WTC11 (cell line): ENCODE measurements at regions not wholly inside any gene's neighbourhood (a gene's known extent, or its start where the extent isn't known, plus 50 kb on each side); places are given as distances from the start of the nearest gene placed in this dataset.
"Not testable (repeated sequence)": the region's sequence is repeated elsewhere in the genome, so short reads cannot be mapped to it uniquely, and the experiment has no call there.

Experiments
- ATAC-seq: fragments of 200-7000 bp; cut with Tn5 transposase; 2 replicates; pipeline ENCODE4 v1.10.0; 2021; ENCODE audit warnings: mild to moderate bottlenecking, moderate library complexity
- CTCF ChIA-PET: fragments of 300-600 bp; sonication (Branson Sonifier 250); formaldehyde crosslinking; loops from one replicate; lab custom pipeline; 2021; ENCODE audit warnings: antibody characterized with exemption; lab: Charles Lee
- POLR2A ChIA-PET: fragments of 350-600 bp; sonication (Branson Sonifier 250); formaldehyde crosslinking; loops from one replicate; lab custom pipeline; 2021; ENCODE audit warnings: antibody characterized with exemption; lab: Charles Lee
- DNase-seq: peaks from one replicate; pipeline ENCODE4 v3.0.0; 2021; ENCODE audit warnings: low spot score
- H3K27ac Mint-ChIP-seq: 2 replicates; pipeline ENCODE4 v1.8.0; 2021; ENCODE audit warnings: mixed read lengths
- H3K27me3 Mint-ChIP-seq: 2 replicates; pipeline ENCODE4 v1.8.0; 2021; ENCODE audit warnings: low read depth, mild to moderate bottlenecking, moderate library complexity, mixed read lengths
- H3K36me3 Mint-ChIP-seq: 2 replicates; pipeline ENCODE4 v1.8.0; 2021; ENCODE audit warnings: mixed read lengths
- H3K4me1 Mint-ChIP-seq: 2 replicates; pipeline ENCODE4 v1.8.0; 2022; ENCODE audit warnings: mixed read lengths
- H3K4me3 Mint-ChIP-seq: 2 replicates; pipeline ENCODE4 v1.8.0; 2021; ENCODE audit warnings: mild to moderate bottlenecking, moderate library complexity, mixed read lengths
- H3K9me3 Mint-ChIP-seq: 2 replicates; pipeline ENCODE4 v1.8.0; 2021; ENCODE audit warnings: mixed read lengths
- AFF4 ChIP-seq: sonication (generic); formaldehyde crosslinking; IDR thresholded peaks from 2 replicates; pipeline ENCODE4 v1.8.1; 2023; ENCODE audit warnings: mild to moderate bottlenecking, missing genetic modification reagents, borderline replicate concordance
- ATF6 ChIP-seq: sonication (generic); formaldehyde crosslinking; IDR thresholded peaks from 2 replicates; pipeline ENCODE4 v1.8.1; 2023; ENCODE audit warnings: mild to moderate bottlenecking, missing genetic modification reagents
- CBFB ChIP-seq: sonication (generic); formaldehyde crosslinking; IDR thresholded peaks from 2 replicates; pipeline ENCODE4 v1.8.1; 2022; ENCODE audit warnings: mild to moderate bottlenecking, low read depth, missing genetic modification reagents
- CTCF ChIP-seq: fragments of 200-600 bp; IDR thresholded peaks from 2 replicates; pipeline ENCODE4 v1.8.0; 2022; ENCODE audit warnings: antibody characterized with exemption
- ETV6 ChIP-seq: sonication (generic); formaldehyde crosslinking; IDR thresholded peaks from 2 replicates; pipeline ENCODE4 v1.8.1; 2022; ENCODE audit warnings: mild to moderate bottlenecking, missing genetic modification reagents
- IRF1 ChIP-seq: sonication (generic); formaldehyde crosslinking; IDR thresholded peaks from 2 replicates; pipeline ENCODE4 v1.8.0; 2023; ENCODE audit warnings: missing genetic modification reagents
- JAZF1 ChIP-seq: fragments of 250-450 bp; sonication (Bioruptor Pico); IDR thresholded peaks from 2 replicates; pipeline ENCODE4 v1.9.0; 2021; ENCODE audit warnings: moderate library complexity, mild to moderate bottlenecking, inconsistent platforms
- JUN ChIP-seq: sonication (generic); formaldehyde crosslinking; IDR thresholded peaks from 2 replicates; pipeline ENCODE4 v1.8.0; 2023; ENCODE audit warnings: mild to moderate bottlenecking, missing genetic modification reagents
- MAX ChIP-seq: sonication (generic); formaldehyde crosslinking; IDR thresholded peaks from 2 replicates; pipeline ENCODE4 v1.8.0; 2022; ENCODE audit warnings: mild to moderate bottlenecking, missing genetic modification reagents
- NFATC4 ChIP-seq: fragments of 250-450 bp; sonication (Bioruptor Pico); IDR thresholded peaks from 2 replicates; pipeline ENCODE4 v1.9.0; 2021; ENCODE audit warnings: mild to moderate bottlenecking
- OVOL2 ChIP-seq: fragments of 250-450 bp; sonication (Bioruptor Pico); IDR thresholded peaks from 2 replicates; pipeline ENCODE4 v1.9.0; 2021; ENCODE audit warnings: mild to moderate bottlenecking, borderline replicate concordance
- RELA ChIP-seq: sonication (generic); formaldehyde crosslinking; IDR thresholded peaks from 2 replicates; pipeline ENCODE4 v1.8.1; 2022; ENCODE audit warnings: missing genetic modification reagents, mild to moderate bottlenecking, borderline replicate concordance
- ZNF425 ChIP-seq: fragments of 250-450 bp; sonication (Bioruptor Pico); conservative IDR thresholded peaks from 2 replicates; pipeline ENCODE4 v1.9.0; 2021; ENCODE audit warnings: mild to moderate bottlenecking
- ZNF671 ChIP-seq: fragments of 250-450 bp; sonication (Bioruptor Pico); IDR thresholded peaks from 2 replicates; pipeline ENCODE4 v1.8.0; 2021; ENCODE audit warnings: mild to moderate bottlenecking
- TF ChIP-seq, protein P1 (sequence below): fragments of 250-450 bp; sonication (Bioruptor Pico); IDR thresholded peaks from 2 replicates; pipeline ENCODE4 v1.9.0; 2021; ENCODE audit warnings: moderate library complexity, mild to moderate bottlenecking, inconsistent platforms, borderline replicate concordance

DNA sequence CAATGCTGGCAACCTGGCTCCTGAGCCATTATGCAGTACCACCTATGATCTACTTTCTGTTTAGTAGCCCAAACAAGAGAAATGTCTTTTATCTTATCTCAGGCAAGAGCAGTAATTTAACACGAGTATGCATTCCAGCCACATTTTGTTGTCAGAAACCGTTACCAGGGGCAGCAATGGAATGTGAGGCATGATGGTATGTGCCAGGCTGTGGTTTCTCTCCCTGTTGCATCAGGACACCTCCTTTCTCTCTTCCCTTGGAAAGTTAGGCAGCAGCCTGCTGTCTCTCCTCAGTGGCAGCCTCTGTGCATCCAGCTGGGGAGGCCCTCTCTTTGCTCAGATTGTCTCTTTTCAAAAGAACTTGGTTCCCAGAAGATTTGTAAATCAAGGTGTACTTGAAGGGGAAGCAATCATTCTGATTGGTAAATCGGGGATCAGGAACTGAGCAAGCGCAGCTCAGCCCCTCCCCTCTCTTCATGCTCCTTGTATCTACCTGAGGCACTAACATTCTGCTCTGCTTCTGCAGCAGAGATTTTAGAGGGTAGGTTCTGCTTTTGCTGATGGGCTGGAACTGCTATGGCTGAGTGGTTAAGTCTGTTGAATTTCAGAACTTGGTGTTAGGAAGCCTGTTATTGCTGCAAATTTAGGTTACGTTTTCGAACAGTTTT, 229.2 kb downstream of the ADAMTS15 start:
- H3K9me3 Mint-ChIP-seq, result peaks cover 35% of the 10 kb centered on the region
- ChIA-PET POLR2A (no interaction called here), CTCF (interaction anchor here (0.7 kb wide), 1 partner anchor 227 kb away, joined by 3 read pairs; no protein-coding TSS in a partner anchor)
- peak overlapping the region; percentile 67 for H3K27ac Mint-ChIP-seq
- H3K27me3 Mint-ChIP-seq, result no peaks in the 10 kb centered on the region; the same call in none of the 2 replicates
- TF ChIP-seq, protein P1, sequence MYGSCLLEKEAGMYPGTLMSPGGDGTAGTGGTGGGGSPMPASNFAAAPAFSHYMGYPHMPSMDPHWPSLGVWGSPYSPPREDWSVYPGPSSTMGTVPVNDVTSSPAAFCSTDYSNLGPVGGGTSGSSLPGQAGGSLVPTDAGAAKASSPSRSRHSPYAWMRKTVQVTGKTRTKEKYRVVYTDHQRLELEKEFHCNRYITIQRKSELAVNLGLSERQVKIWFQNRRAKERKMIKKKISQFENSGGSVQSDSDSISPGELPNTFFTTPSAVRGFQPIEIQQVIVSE (CRISPR knock-in tag), result no peak
- TF ChIP-seq ETV6, result peak; percentile 30; the same call in 1 of the 2 replicates
- ATAC-seq (peak; percentile 92), DNase-seq (peak; percentile 48)
- peaks cover 11% of the 10 kb centered on the region for H3K4me1 Mint-ChIP-seq
- H3K4me3 Mint-ChIP-seq, result no peak overlapping the region
- peaks cover 17% of the 10 kb centered on the region for H3K36me3 Mint-ChIP-seq

DNA sequence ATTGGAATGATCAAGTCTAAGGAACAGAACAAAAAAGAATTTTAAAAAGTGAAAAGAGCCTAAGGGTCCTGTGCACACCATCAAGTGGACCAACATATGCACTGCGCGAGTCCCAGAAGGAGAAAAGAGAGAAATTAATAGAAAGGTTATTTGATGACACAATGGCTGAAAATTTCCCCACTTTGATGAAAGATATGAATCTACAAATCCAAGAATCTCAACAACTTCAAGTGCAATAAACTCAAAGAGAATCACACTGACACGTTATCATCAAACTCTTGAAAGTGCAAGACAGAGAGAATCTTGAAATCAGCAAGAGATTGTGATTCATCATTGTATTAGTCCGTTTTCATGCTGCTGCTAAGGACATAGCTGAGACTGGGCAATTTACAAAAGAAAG, 230.8 kb downstream of the ADAMTS15 start:
- ChIA-PET POLR2A (no interaction called here), CTCF (interaction anchor here (0.9 kb wide), 1 partner anchor 237 kb away, joined by 3 read pairs; the partner anchor contains the start of gene SNX19)
- no peak for TF ChIP-seq IRF1 (CRISPR knock-in tag)
- no peak for TF ChIP-seq MAX (CRISPR knock-in tag)
- no peak for TF ChIP-seq JUN
- TF ChIP-seq ZNF671 (CRISPR knock-in tag), result no peak
- no peak for TF ChIP-seq CBFB (CRISPR knock-in tag)
- TF ChIP-seq JAZF1, result no peak
- TF ChIP-seq, protein P1 (CRISPR knock-in tag), result no peak
- no peak for TF ChIP-seq RELA (CRISPR knock-in tag)
- no peak for TF ChIP-seq OVOL2 (CRISPR knock-in tag)
- no peak for TF ChIP-seq ZNF425
- no peak for TF ChIP-seq ATF6 (CRISPR knock-in tag)
- TF ChIP-seq CTCF, result no peak
- TF ChIP-seq NFATC4 (CRISPR knock-in tag), result no peak
- no peak for TF ChIP-seq AFF4 (CRISPR knock-in tag)
- Mint-ChIP-seq H3K4me3 (no peak overlapping the region), H3K27me3 (no peaks in the 10 kb centered on the region; the same call in none of the 2 replicates), H3K36me3 (peaks cover 17% of the 10 kb centered on the region), H3K27ac (no peak overlapping the region), H3K4me1 (peaks cover 11% of the 10 kb centered on the region), H3K9me3 (peaks cover 37% of the 10 kb centered on the region)
- DNase-seq (no peak), ATAC-seq (no peak)

DNA sequence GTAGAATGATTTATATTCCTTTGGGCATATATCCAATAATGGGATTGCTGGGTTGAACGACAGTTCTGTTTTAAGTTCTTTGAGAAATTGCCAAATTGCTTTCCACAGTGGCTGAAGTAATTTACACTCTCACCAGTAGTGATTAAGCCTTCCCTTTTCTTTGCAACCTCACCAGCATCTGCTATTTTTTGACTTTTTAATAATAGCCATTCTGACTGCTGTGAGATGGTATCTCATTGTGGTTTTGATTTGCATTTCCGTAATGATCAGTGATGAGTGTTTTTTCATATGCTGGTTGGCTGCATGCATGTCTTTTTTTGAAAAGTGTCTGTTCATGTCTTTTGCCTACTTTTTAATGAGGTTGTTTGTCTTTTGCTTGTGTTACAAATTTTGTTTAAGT, 233.8 kb downstream of the SNX19 start:
- DNase-seq, H3K27me3 Mint-ChIP-seq, H3K4me3 Mint-ChIP-seq, CTCF ChIA-PET, H3K27ac Mint-ChIP-seq, ATAC-seq, POLR2A ChIA-PET, H3K4me1 Mint-ChIP-seq: not testable (repeated sequence)
- Mint-ChIP-seq H3K36me3 (peaks cover 17% of the 10 kb centered on the region), H3K9me3 (peaks cover 45% of the 10 kb centered on the region)
